ENCODE measurements at regions not wholly inside any gene's neighbourhood (a gene's known extent, or its start where the extent isn't known, plus 50 kb on each side); places are given as distances from the start of the nearest gene placed in this dataset.
A peak's percentile ranks its signal among the peaks of the same experiment; 100 is the strongest.

GRCh38 chr11:95595973-95596489, 193.6 kb downstream of the FAM76B start:
- Histone ChIP-seq H3K4me2 (ENCODE audit: low read depth, low read length) (no peak overlapping the region), H2AK5ac (ENCODE audit: low read depth, low read length) (no peak overlapping the region), H3K9me1 (ENCODE audit: insufficient read depth, low read length) (peaks cover 3% of the 10 kb centered on the region; the same call in 1 of the 2 replicates), H2BK20ac (ENCODE audit: low read depth, low read length) (no peak overlapping the region), H3K4ac (ENCODE audit: low read depth, low read length) (no peak overlapping the region), H4K8ac (ENCODE audit: low read depth in 2 of 2, low read length in 2 of 2) (no peak overlapping the region), H3K4me1 (ENCODE audit: control insufficient read depth, insufficient read depth, low read length) (peaks cover 8% of the 10 kb centered on the region; the same call in 1 of the 2 replicates), H3K4me3 (ENCODE audit: insufficient read depth, low read depth, low read length) (no peak overlapping the region), H3K14ac (replicated peaks; ENCODE audit: low read depth, low read length) (no peak overlapping the region), H3K18ac (ENCODE audit: low read depth, low read length) (no peak overlapping the region), H2AFZ (replicated peaks; ENCODE audit: low read length, poor library complexity) (no peak overlapping the region), H3K36me3 (ENCODE audit: control insufficient read depth, insufficient read depth, low read length) (no peaks in the 10 kb centered on the region), H3K27ac (ENCODE audit: insufficient read depth, low read length) (no peak overlapping the region), H3K79me1 (ENCODE audit: low read depth in 1 of 2, low read length in 2 of 2) (no peaks in the 10 kb centered on the region), H3K23ac (ENCODE audit: low read depth, low read length) (no peak overlapping the region), H2BK120ac (ENCODE audit: low read depth, low read length) (no peak overlapping the region), H3K27me3 (ENCODE audit: control insufficient read depth, insufficient read depth, low read length) (no peaks in the 10 kb centered on the region), H4K91ac (ENCODE audit: insufficient read depth, low read depth, low read length) (no peak overlapping the region), H2BK5ac (ENCODE audit: low read depth, low read length, poor library complexity, severe bottlenecking) (peak overlapping the region; percentile 21), H3K9ac (ENCODE audit: low read depth, low read length) (no peak overlapping the region), H4K20me1 (ENCODE audit: insufficient read depth, low read length) (no peaks in the 10 kb centered on the region), H2AK9ac (replicated peaks; ENCODE audit: low read depth, low read length, poor library complexity) (no peak overlapping the region), H2BK15ac (ENCODE audit: low read depth, low read length) (no peak overlapping the region), H3K56ac (ENCODE audit: extremely low read depth, insufficient read depth, low read length) (no peak overlapping the region), H3K9me3 (ENCODE audit: control insufficient read depth, insufficient read depth, low read length) (no peaks in the 10 kb centered on the region), H4K5ac (ENCODE audit: low read depth, low read length) (no peak overlapping the region)
- intact Hi-C loops (cut with micrococcal nuclease) (loop anchor here (10.0 kb wide), 1 partner anchor 441 kb away; no protein-coding TSS in a partner anchor), in situ Hi-C loops (cut with MboI; ENCODE audit: low sequenced_read_pairs) (no loop called here), dilution Hi-C loops (cut with HindIII; ENCODE audit: low sequenced_read_pairs, unreplicated experiment) (no loop called here)
- ATAC-seq (ENCODE audit: low read depth) (peak; percentile 76), DNase-seq (peak; percentile 39)
- no TSS peak for BruUV-seq (replicated peaks)
- TF ChIP-seq MAZ (IDR thresholded peaks at IDR 0.05; ENCODE audit: borderline replicate concordance, low read depth, low read length) (no peak), CHD1 (IDR thresholded peaks at IDR 0.05; ENCODE audit: low read depth, low read length) (no peak), ELK1 (IDR thresholded peaks at IDR 0.05; ENCODE audit: borderline replicate concordance, low read depth, low read length) (no peak), SMC3 (IDR thresholded peaks at IDR 0.05; ENCODE audit: low read depth, low read length) (no peak), MXI1 (IDR thresholded peaks at IDR 0.05; ENCODE audit: borderline replicate concordance, low read depth, low read length) (no peak), RAD21 (IDR thresholded peaks at IDR 0.05; ENCODE audit: low read length) (no peak), RCOR1 (IDR thresholded peaks at IDR 0.05; ENCODE audit: insufficient replicate concordance, low read length) (no peak), CTCF (conservative IDR thresholded peaks at IDR 0.05; ENCODE audit: low read depth, low read length) (no peak), RFX5 (IDR thresholded peaks at IDR 0.05; ENCODE audit: low read depth, low read length) (no peak), NFE2L2 (IDR thresholded peaks at IDR 0.05; ENCODE audit: low read depth, low read length) (no peak), BHLHE40 (IDR thresholded peaks at IDR 0.05; ENCODE audit: low read depth, low read length) (no peak), MAFK (IDR thresholded peaks at IDR 0.05; ENCODE audit: low read depth, low read length) (no peak)
- ChIA-PET POLR2A (ENCODE audit: unreplicated experiment) (no interaction called here), CTCF (interaction anchor here (1.0 to 1.1 kb wide), 2 partner anchors 109 to 216 kb away, joined by 3 read pairs; no protein-coding TSS in a partner anchor)
- 83% methylated on average over 2 of the region's 2 CpGs; no CpG with 5 or more reads in 1 of the 2 experiments for WGBS, 2 experiments (ENCODE audit: extremely low coverage in 2 of 2, insufficient read length in 1 of 2)

Measured in IMR-90 (cell line).